ENCODE measurements at regions not wholly inside any gene's neighbourhood (a gene's known extent, or its start where the extent isn't known, plus 50 kb on each side); places are given as distances from the start of the nearest gene placed in this dataset.
A peak's percentile ranks its signal among the peaks of the same experiment; 100 is the strongest.
"Not testable (repeated sequence)": the region's sequence is repeated elsewhere in the genome, so short reads cannot be mapped to it uniquely, and the experiment has no call there.

DNA sequence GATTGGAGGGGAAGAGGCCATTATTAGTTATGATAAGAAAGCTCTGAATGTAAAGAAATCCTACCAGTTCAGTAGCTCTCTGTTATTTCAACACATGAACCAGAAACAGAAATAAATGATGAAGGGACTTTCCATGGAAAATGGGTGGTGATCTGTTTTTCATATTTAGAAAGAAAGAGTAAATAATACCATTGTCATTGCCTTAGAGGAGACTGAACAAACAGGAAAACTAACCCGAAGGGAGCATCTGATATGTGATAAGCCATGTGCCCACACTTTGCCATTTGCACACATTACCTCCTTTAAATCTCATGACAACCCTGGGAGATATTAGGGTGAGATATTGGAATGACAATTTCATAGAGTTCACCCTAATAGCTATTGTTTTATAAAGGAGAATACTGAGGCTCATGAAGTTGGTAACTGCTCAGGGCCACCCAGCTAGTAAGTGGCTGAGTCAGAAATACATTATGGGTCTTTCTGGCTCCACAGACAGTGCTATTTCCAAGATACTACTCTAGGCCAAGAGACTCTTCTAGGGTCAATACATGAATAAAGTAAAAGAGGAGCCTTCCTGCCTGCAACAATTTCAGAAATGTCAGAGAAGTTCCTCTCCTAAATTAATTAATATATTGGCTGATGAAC, 111.0 kb upstream of the SLIT3 start:
- no peak for DNase-seq

DNA sequence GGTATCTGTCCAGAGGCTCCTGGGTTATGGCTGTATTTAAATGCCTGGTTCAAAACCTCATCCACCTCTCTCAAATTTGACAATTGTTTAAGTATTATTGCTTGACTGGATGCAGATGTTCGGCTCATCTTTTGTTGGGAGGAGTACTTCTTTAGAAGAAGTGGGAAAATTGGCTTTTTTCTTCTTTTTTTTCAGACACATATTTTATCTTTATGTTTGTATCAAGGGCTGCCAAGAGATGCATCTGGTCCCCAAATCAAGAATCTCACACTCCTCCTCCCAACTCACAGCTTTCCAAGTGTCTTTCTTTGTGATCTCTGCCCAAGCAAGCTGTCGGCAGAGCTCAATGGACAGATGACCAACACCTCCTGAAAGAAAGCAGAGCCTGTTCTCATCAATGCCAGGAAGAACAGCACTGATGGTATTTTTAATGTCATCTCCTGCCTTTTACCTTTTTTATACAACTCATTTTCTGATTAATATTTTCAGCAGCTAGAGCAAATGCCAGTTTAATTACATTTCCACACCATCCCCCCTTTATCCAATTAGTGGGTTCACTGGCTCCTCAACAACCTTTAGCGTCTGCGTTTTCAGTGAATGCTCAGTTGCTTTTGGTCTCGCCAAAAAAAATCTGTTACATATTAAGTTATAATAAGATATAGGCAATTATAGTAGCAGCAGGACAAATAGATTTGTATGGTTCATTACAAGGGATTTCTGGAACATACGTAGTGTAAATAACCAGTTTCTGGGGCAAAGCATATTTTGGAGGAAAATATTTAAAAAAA, 110.3 kb upstream of the SLIT3 start:
- no peak for DNase-seq

GRCh38 chr5:169408731-169409130, 107.8 kb upstream of the SLIT3 start:
- no peak for DNase-seq

GRCh38 chr5:169408171-169408570, 107.2 kb upstream of the SLIT3 start:
- DNase-seq: no peak

DNA sequence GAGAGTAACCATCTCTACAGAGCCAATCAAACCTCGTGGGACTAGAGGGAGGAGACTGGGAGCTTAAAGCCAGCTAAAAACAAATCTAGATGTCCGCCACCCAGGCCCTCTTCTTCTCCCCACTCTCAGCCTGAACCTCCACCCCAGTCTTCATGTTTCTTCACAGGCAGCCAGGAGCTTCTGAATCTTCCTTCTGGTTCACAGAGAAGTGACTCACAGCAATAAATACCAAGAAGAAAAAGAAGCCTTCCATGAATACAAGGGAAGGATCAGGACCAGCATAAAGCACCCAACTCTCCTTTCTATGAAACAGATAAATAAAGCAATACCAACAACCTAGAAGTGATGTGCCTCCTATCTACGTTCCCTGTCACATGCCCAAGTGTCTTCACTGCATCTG, 103.3 kb upstream of the SLIT3 start:
- DNase-seq: no peak

GRCh38 chr5:169398515-169398914, 97.6 kb upstream of the SLIT3 start:
- no peak for DNase-seq

DNA sequence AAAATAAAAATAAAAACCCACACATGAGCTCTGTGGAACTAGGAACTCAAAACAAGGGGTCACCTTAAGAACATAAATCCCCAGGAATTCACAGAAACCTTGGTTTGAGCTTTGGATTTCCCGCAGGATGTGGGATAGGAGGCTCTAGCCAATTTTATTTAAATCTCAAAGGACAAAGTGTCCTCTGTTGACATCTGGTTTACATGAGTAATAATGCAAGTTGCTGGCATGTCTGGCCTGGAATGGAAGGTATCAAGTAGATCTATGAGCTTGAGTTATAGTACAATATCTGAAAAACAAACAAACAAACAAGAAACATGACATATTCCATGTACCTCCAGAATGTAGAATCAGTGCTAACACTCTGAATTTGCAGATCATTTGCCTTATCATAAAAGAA, 94.2 kb upstream of the SLIT3 start:
- no peak for DNase-seq

DNA sequence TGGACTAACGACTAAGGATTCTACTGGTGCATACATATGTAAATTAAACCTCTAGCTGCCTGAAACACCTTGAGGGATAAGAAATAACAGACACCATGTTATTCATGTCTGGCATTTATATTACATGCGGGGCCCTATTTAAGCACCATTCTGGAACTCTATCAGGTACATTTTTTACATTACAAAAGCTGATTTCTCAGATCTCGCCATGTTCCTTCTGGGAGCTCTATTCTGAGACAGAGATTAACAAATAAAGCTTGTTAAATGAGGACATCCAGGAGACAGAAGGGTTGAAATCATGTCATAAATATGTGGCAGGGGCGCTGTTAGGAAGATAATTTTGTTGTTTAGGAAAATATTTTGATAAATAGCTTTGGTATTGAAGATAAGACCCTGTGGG, 93.4 kb upstream of the SLIT3 start:
- no peak for DNase-seq

- DNase-seq: no peak
Measured at GRCh38 chr5:169393907-169394306, 93.0 kb upstream of the SLIT3 start.

GRCh38 chr5:169390265-169390664, 89.3 kb upstream of the SLIT3 start:
- no peak for DNase-seq

- no peak for DNase-seq
Measured at GRCh38 chr5:169389318-169389717, 88.4 kb upstream of the SLIT3 start.

- no peak for DNase-seq
Measured at GRCh38 chr5:169385636-169386035, 84.7 kb upstream of the SLIT3 start.

GRCh38 chr5:169384661-169385060, 83.7 kb upstream of the SLIT3 start:
- DNase-seq: no peak

DNA sequence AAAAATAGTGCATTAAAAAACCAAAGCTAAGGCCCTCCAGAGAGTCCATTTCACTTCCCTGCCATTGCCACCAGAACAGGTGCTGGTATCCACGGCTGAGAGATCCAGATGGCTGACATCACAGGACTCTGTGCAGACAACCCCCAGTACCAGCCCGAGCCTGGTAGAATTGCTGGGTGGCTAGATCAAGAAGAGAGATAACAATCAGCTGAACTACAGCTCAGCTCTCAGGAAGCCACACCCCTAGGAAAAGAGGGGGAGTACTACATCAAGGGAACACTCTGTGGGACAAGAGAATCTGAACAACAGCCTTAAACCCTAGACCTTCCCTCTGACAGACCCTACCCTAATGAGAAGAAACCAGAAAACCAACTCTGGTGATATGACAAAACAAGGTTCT, 73.8 kb upstream of the SLIT3 start:
- peak; percentile 63 for DNase-seq

GRCh38 chr5:169374111-169374510, 73.2 kb upstream of the SLIT3 start:
- no peak for DNase-seq

DNA sequence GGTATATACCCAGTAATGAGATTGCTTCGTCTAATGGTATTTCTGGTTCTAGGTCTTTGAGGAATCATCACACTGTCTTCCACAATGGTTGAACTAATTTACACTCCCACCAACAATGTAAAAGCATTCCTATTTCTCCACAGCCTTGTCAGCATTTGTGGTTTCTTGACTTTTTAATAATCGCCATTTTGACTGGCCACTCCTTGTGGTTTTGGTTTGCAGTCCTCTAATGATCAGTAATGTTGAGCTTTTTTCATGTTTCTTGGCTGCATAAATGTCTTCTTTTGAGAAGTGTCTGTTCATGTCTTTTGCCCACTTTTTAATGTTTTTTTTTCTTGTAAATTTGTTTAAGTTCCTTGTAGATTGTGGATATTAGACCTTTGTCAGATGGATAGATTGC, 70.9 kb upstream of the SLIT3 start:
- not testable (repeated sequence) for DNase-seq

DNA sequence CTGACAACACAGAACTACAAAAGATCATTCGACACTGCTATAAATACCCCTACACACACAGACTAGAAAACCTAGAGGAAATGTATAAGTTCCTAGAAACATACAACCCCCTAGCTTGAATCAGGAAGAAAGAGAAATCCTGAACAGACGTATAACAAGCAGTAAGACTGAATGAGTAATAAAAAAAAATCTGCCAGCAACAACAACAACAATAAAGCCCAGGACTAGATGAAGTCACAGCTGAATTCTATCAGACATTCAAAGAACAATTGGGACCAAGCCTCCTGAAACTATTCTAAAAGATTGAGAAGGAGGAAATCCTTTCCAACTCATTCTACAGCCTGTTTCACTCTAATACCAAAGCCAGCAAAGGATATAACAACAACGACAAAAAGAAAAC, 68.2 kb upstream of the SLIT3 start:
- DNase-seq: no peak

GRCh38 chr5:169367861-169368260, 66.9 kb upstream of the SLIT3 start:
- DNase-seq: peak; percentile 45

- no peak for DNase-seq
Measured at GRCh38 chr5:169357291-169357690, 56.4 kb upstream of the SLIT3 start.

GRCh38 chr5:169356811-169357210, 55.9 kb upstream of the SLIT3 start:
- DNase-seq: no peak

DNA sequence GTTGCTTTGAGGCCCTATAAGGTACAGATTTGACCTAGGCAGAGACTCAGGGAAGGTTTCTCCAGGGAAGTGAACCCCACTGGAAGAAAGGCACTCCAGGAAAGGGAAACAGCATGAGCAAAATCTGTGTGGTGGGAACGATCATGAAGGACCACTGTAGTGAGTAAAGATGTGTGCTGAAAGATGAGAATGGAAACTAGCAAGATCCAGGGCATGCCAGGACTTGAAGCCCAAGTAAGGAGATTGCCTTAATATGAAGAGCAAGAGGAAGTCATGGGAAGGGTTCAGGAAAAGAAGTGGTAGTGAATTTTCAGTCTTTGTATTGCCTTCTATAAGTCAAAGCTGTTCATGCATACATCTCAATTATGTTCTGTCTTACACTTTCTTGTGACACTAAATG, 55.2 kb upstream of the SLIT3 start:
- DNase-seq: no peak

DNA sequence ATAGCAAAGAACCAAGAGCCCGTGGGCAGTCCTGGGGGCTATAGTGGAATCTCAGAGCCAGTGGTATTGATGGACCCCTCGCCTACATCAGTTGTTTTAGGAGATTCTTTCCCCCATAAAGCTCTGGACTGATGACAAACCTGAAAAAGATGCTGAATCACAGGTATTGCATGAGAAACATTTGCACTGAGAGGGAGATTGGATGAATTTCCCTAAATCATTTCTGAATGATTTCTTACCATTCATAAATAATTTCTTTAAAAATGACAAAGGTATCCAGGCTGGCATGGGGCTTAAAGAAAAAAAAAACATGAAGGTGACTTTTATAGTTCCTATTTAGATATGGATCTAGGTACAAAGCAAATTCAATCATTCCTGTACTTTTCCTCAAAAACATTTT, 54.0 kb upstream of the SLIT3 start:
- peak; percentile 23 for DNase-seq

DNA sequence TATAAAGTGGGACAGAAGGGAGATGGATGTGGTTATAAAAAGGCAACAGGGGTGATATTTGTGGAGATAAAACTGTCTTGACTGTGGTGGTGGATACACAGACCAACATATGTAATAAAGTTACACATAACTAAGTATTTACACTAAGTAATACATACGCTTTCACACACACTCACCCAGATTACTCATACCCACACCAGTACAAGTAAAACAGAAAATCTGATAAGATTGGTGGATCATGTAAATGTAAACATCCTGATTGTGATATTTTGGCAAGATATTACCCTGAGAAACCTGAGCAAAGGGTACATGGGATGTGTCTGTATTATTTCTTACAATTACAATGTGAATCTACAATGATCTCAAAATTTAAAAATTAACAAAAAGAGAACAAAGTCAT, 53.3 kb upstream of the SLIT3 start:
- peak; percentile 38 for DNase-seq

- no peak for DNase-seq
Measured at GRCh38 chr5:169352901-169353300, 52.0 kb upstream of the SLIT3 start.

DNA sequence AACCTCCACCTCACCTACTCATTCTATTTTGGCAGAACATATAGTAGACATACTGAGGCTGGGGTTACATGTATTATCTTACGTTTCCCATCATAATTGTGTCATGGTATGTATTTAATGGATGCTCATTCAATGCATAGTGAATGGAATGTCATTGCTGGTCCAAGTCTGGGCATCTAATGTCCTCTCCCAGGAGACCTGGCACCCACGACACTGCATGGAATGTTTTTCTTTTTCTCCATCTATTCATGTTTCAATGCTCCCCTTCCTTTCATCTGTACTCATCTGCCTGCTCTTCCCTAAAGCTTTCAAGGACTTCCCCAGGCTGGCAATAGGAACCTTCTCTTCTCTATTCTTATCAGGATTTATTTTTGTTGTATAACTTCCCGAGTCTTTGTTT, 50.8 kb upstream of the SLIT3 start:
- no peak for DNase-seq

All from NCI-H226 (cell line).